Lung (tissue), 11 donors: ENCODE measurements at regions not wholly inside any gene's neighbourhood (a gene's known extent, or its start where the extent isn't known, plus 50 kb on each side); places are given as distances from the start of the nearest gene placed in this dataset.
A peak's percentile ranks its signal among the peaks of the same experiment; 100 is the strongest.

Source experiments
- ATAC-seq: fragments of 200-7000 bp; cut with Tn5 transposase; one replicate; pipeline ENCODE4 v1.9.1; 2020; ENCODE audit warnings: moderate number of reproducible peaks; ENCODE audit not compliant: insufficient read depth, low FRiP score
- DNase-seq, 3 donors: peaks; one replicate each; pipeline ENCODE4 v3.0.0-alpha.2; 2013 to 2017
- H3K27ac ChIP-seq, 2 donors: one replicate each; pipeline ENCODE4 v1.5.1; 2013; ENCODE audit warnings: mild to moderate bottlenecking in 2 of 2, moderate library complexity in 2 of 2, control low read depth in 1 of 2, inconsistent platforms in 1 of 2, low read depth in 1 of 2, low read length in 1 of 2
- H3K27me3 ChIP-seq, 3 donors: one replicate each; pipeline ENCODE4 v1.5.1; 2013; ENCODE audit warnings: low read length in 2 of 3; ENCODE audit not compliant: control insufficient read depth in 3 of 3, insufficient read depth in 3 of 3
- H3K36me3 ChIP-seq, 4 donors: one replicate each; pipeline ENCODE4 v1.5.1; 2013; ENCODE audit warnings: low read length in 4 of 4, mild to moderate bottlenecking in 1 of 4, moderate library complexity in 1 of 4; ENCODE audit not compliant: control insufficient read depth in 4 of 4, insufficient read depth in 4 of 4
- H3K4me1 ChIP-seq, 5 donors: one replicate each; pipeline ENCODE4 v1.5.1; 2013; ENCODE audit warnings: low read length in 5 of 5, mild to moderate bottlenecking in 2 of 5, moderate library complexity in 1 of 5; ENCODE audit not compliant: control insufficient read depth in 5 of 5, insufficient read depth in 5 of 5
- H3K4me3 ChIP-seq: one replicate; pipeline ENCODE4 v1.5.1; 2013; ENCODE audit warnings: mild to moderate bottlenecking, control low read depth, moderate library complexity
- H3K9ac ChIP-seq, 2 donors: one replicate each; pipeline ENCODE4 v1.5.1; 2013; ENCODE audit warnings: low read length in 2 of 2, control low read depth in 1 of 2; ENCODE audit not compliant: insufficient read depth in 1 of 2
- H3K9me3 ChIP-seq, 4 donors: one replicate each; pipeline ENCODE4 v1.5.1; 2013; ENCODE audit warnings: low read length in 3 of 4, mild to moderate bottlenecking in 1 of 4, moderate library complexity in 1 of 4; ENCODE audit not compliant: control insufficient read depth in 4 of 4, insufficient read depth in 3 of 4
- CTCF ChIP-seq: IDR thresholded peaks from 2 replicates; pipeline ENCODE4 v1.5.1; 2012; ENCODE audit warnings: mild to moderate bottlenecking; ENCODE audit errors: control extremely low read depth, extremely low read depth
- WGBS, 2 donors: extraction: QIAGEN DNeasy Blood & Tissue Kit; methylation state at CpG; one replicate each; pipeline ENCODE4 v1.1.7; 2013; 5-methylcytosine and 5-hydroxymethylcytosine counted together
- donor health status: control.
- donor health status: control.
- donor health status: Bipolar disorder and iron deficiency.
- donor health status: healthy.
- donor health status: DM: yes; HTN: yes; CAD: no.

GRCh38 chr1:170376801-170377385 lies 155.1 kb upstream of the GORAB start:
- ATAC-seq = no peak
- no peak for TF ChIP-seq CTCF

GRCh38 chr1:170377440-170377839 lies 154.5 kb upstream of the GORAB start:
- ATAC-seq (no peak), DNase-seq (no peak)
- no peaks in the 10 kb centered on the region for H3K36me3 ChIP-seq
- H3K27me3 ChIP-seq = no peaks in the 10 kb centered on the region
- H3K27ac ChIP-seq = no peak overlapping the region
- H3K9ac ChIP-seq = no peak overlapping the region
- WGBS, 2 donors = 77 to 86% methylated on average over 1 of the region's 1 CpG
- TF ChIP-seq CTCF = no peak
- H3K9me3 ChIP-seq = no peaks in the 10 kb centered on the region
- H3K4me3 ChIP-seq = no peak overlapping the region
- peaks cover 0 to 8% (median 0%) of the 10 kb centered on the region in 5 donors for H3K4me1 ChIP-seq

More at GRCh38 chr1:170376801-170377385, 155.1 kb upstream of the GORAB start:
- Histone ChIP-seq H3K27ac (no peak overlapping the region), H3K27me3 (no peaks in the 10 kb centered on the region), H3K4me3 (no peak overlapping the region), H3K36me3 (no peaks in the 10 kb centered on the region), H3K9ac (no peak overlapping the region), H3K4me1 (peaks cover 0 to 8% (median 0%) of the 10 kb centered on the region in 5 donors), H3K9me3 (no peaks in the 10 kb centered on the region)
- no peak for DNase-seq
- 0 to 44% methylated on average over 1 of the region's 1 CpG for whole genome bisulfite sequencing, 2 donors

GRCh38 chr1:170377896-170378634 lies 153.9 kb upstream of the GORAB start:
- DNase-seq (peak in 2 of 3 donors; percentile 15 to 23), ATAC-seq (no peak)
- Histone ChIP-seq H3K4me1 (peaks cover 0 to 8% (median 0%) of the 10 kb centered on the region in 5 donors), H3K27me3 (no peaks in the 10 kb centered on the region), H3K9me3 (no peaks in the 10 kb centered on the region), H3K9ac (no peak overlapping the region), H3K36me3 (no peaks in the 10 kb centered on the region), H3K4me3 (no peak overlapping the region), H3K27ac (no peak overlapping the region)
- WGBS, 2 donors = 33 to 34% methylated on average over 1 of the region's 1 CpG
- no peak for TF ChIP-seq CTCF
